ENCODE measurements at regions not wholly inside any gene's neighbourhood (a gene's known extent, or its start where the extent isn't known, plus 50 kb on each side); places are given as distances from the start of the nearest gene placed in this dataset.

GRCh38 chr10:132471484-132471883 lies 66.1 kb upstream of the INPP5A start:
- Histone ChIP-seq H3K36me3 (ENCODE audit: insufficient read depth, low read length) (no peaks in the 10 kb centered on the region), H3K4me3 (ENCODE audit: low read depth, low read length, poor library complexity, severe bottlenecking) (no peak overlapping the region), H3K27ac (ENCODE audit: low read depth, low read length, poor library complexity, severe bottlenecking) (no peak overlapping the region), H4K20me1 (ENCODE audit: insufficient read depth, low read length) (no peaks in the 10 kb centered on the region), H3K4me1 (ENCODE audit: insufficient read depth, low read length, poor library complexity, severe bottlenecking) (no peaks in the 10 kb centered on the region), H3K4me2 (ENCODE audit: low read length) (no peak overlapping the region), H3K9me2 (ENCODE audit: insufficient read depth, low read length) (no peaks in the 10 kb centered on the region), H3K9me3 (ENCODE audit: low read length) (no peaks in the 10 kb centered on the region), H2AFZ (ENCODE audit: low read length) (no peak overlapping the region), H3K79me2 (ENCODE audit: insufficient read depth, low read depth, low read length) (no peaks in the 10 kb centered on the region)
- intact Hi-C loops (cut with micrococcal nuclease; ENCODE audit: unreplicated experiment): no loop called here
- no TSS peak for BruUV-seq (replicated peaks)
- CTCF ChIA-PET (ENCODE audit: unreplicated experiment): no interaction called here
- DNase-seq (ENCODE audit: low spot score): no peak
- POLR2A ChIA-PET: no interaction called here
- TF ChIP-seq EZH2phosphoT487 (IDR thresholded peaks at IDR 0.05; ENCODE audit: borderline replicate concordance, low read depth, low read length) (no peak), CTCF (conservative IDR thresholded peaks at IDR 0.05; ENCODE audit: low read length) (no peak)

DNA sequence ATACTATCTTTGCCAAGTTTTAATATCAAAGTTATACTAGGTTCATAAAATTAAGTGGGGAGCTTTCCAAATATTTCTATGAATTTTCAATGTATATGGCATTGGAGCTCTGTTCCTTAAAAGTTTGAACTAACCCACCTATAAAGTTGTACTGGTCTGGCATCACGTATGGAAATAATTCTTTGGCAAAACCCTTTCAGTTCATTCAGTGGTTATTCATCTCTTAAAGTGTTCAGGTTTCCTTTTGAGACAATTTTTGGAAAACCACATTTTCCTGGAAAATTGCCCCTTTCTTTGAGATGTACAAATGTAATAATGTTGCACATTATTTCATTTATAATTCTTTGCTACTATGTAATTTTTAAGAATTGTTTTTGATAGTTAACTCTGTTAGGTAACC lies 62.5 kb upstream of the INPP5A start:
- H2AFZ ChIP-seq (ENCODE audit: low read length): no peak overlapping the region
- no peaks in the 10 kb centered on the region for H3K4me1 ChIP-seq (ENCODE audit: insufficient read depth, low read length, poor library complexity, severe bottlenecking)
- no peaks in the 10 kb centered on the region for H3K9me2 ChIP-seq (ENCODE audit: insufficient read depth, low read length)
- intact Hi-C loops (cut with micrococcal nuclease; ENCODE audit: unreplicated experiment): no loop called here
- ChIA-PET POLR2A (interaction anchor here (0.7 to 0.9 kb wide), 3 partner anchors 26 to 729 kb away, joined by 3 to 6 read pairs (median 3); no protein-coding TSS in a partner anchor), CTCF (ENCODE audit: unreplicated experiment) (no interaction called here)
- H3K79me2 ChIP-seq (ENCODE audit: insufficient read depth, low read depth, low read length): no peaks in the 10 kb centered on the region
- no peaks in the 10 kb centered on the region for H4K20me1 ChIP-seq (ENCODE audit: insufficient read depth, low read length)
- H3K4me2 ChIP-seq (ENCODE audit: low read length): no peak overlapping the region
- DNase-seq (ENCODE audit: low spot score): no peak
- no peak overlapping the region for H3K27ac ChIP-seq (ENCODE audit: low read depth, low read length, poor library complexity, severe bottlenecking)
- no peaks in the 10 kb centered on the region for H3K9me3 ChIP-seq (ENCODE audit: low read length)
- H3K4me3 ChIP-seq (ENCODE audit: low read depth, low read length, poor library complexity, severe bottlenecking): no peak overlapping the region
- H3K36me3 ChIP-seq (ENCODE audit: insufficient read depth, low read length): no peaks in the 10 kb centered on the region
- TF ChIP-seq CTCF (conservative IDR thresholded peaks at IDR 0.05; ENCODE audit: low read length) (no peak), EZH2phosphoT487 (IDR thresholded peaks at IDR 0.05; ENCODE audit: borderline replicate concordance, low read depth, low read length) (no peak)
- no TSS peak for BruUV-seq (replicated peaks)

DNA sequence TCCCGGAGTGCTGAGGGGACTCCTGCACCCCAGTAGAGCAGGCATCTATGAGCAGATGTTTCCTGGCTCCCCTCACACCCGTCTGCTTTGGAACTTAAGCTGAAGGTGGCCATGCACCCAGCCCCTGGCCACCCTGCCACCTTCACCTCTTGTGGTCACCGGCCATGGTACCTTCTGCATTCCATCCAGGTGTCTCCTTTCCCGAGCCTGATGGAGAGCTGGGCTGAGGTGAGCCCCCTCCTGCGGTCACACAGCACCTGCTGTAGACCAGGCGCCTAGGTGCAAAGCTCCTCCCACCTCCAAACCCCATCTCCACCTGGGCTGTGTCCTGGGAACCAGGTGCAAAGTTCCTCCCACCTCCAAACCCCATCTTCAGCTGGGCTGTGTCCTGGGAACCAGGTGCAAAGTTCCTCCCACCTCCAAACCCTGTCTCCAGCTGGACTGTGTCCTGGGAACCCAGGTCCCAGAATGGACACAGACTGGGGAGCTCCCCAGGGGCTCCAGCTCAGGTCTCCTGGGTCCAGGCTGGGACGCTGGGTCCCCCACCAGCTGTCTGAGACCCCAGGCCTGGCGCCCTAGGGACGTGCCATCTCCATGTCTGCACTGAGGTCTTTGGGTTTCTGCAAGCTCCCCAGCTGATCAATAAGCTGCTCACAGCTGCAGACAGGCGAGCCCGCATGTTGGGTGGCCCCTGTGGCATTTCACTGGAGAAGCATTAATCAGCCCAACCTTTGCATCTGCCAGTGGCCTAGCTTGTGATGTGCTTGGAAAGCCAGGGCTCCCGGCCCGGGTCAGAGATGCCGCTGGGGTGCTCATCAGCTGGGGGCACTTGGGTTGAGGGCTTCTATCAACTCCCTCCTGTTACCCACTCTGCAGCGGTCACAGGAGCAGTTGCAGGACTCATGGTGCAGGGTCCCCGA lies 61.2 kb upstream of the INPP5A start:
- H3K36me3 ChIP-seq (ENCODE audit: insufficient read depth, low read length): no peaks in the 10 kb centered on the region
- intact Hi-C loops (cut with micrococcal nuclease; ENCODE audit: unreplicated experiment): no loop called here
- no peak overlapping the region for H3K27ac ChIP-seq (ENCODE audit: low read depth, low read length, poor library complexity, severe bottlenecking)
- no peak for TF ChIP-seq EZH2phosphoT487 (IDR thresholded peaks at IDR 0.05; ENCODE audit: borderline replicate concordance, low read depth, low read length)
- TF ChIP-seq CTCF (conservative IDR thresholded peaks at IDR 0.05; ENCODE audit: low read length): no peak
- H3K4me2 ChIP-seq (ENCODE audit: low read length): no peak overlapping the region
- H3K9me2 ChIP-seq (ENCODE audit: insufficient read depth, low read length): no peaks in the 10 kb centered on the region
- H4K20me1 ChIP-seq (ENCODE audit: insufficient read depth, low read length): no peaks in the 10 kb centered on the region
- H2AFZ ChIP-seq (ENCODE audit: low read length): no peak overlapping the region
- no peak overlapping the region for H3K4me3 ChIP-seq (ENCODE audit: low read depth, low read length, poor library complexity, severe bottlenecking)
- no peaks in the 10 kb centered on the region for H3K79me2 ChIP-seq (ENCODE audit: insufficient read depth, low read depth, low read length)
- no TSS peak for BruUV-seq (replicated peaks)
- ChIA-PET POLR2A (interaction anchor here (0.9 kb wide), 1 partner anchor 25 kb away, joined by 3 read pairs; no protein-coding TSS in a partner anchor), CTCF (ENCODE audit: unreplicated experiment) (no interaction called here)
- H3K9me3 ChIP-seq (ENCODE audit: low read length): no peaks in the 10 kb centered on the region
- no peak for DNase-seq (ENCODE audit: low spot score)
- H3K4me1 ChIP-seq (ENCODE audit: insufficient read depth, low read length, poor library complexity, severe bottlenecking): no peaks in the 10 kb centered on the region
